A204.1 (cell line): ENCODE measurements at regions not wholly inside any gene's neighbourhood (a gene's known extent, or its start where the extent isn't known, plus 50 kb on each side); places are given as distances from the start of the nearest gene placed in this dataset.

ENCODE experiments used
- FAIRE-seq: peaks from 2 replicates; lab custom pipeline; 2012; peaks lifted over from hg19 to GRCh38; lab: Jason Lieb, UNC

DNA sequence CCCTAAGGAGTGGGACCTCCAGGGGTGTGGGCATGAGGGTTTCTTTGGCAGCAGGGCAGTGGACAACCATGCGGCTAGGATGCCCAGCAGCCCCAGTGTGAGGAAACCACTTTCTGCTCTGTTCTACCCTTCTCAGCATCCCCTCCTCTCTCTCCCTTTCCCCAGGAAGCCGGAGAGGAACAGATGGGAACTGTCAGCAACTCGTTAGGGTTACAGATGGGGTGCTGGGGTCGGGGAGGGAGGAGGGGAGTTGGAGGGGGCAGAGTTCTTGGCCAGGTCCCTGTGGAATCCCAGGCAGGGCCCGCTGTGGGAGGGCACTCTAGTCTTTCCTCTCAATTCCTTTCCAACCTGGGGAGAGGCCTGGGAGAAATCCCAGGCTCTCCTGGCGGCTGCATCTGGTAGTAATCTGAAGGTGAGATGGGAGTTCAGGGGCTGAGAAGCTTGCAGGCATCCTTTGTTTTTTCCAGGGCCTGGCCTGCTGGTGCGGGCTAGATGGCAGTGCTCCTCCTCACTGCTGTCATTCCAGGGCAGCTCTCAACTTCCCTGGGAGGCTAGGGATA is 93.9 kb upstream of the CSF3R start:
- no peak for FAIRE-seq

DNA sequence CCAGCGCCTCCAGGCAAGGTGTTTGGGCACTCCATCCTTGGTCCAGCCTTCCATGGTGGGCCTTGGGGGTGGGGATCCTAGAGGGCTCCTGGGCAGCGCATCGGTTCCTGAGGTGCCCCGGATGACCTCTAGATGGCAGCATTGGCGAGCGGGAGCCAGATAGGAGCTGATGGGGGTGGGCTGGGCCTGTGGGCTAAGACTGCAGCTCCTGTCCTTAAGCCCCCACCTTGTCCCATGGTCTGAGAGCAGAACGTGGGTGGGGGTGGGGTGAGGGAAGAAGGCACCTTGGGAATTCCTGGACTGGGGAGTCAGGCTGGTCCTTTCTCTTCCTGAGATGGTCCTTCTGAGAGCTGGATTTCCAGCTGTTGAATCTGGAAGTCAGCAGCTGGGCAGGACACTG is 93.4 kb upstream of the CSF3R start:
- FAIRE-seq = no peak

DNA sequence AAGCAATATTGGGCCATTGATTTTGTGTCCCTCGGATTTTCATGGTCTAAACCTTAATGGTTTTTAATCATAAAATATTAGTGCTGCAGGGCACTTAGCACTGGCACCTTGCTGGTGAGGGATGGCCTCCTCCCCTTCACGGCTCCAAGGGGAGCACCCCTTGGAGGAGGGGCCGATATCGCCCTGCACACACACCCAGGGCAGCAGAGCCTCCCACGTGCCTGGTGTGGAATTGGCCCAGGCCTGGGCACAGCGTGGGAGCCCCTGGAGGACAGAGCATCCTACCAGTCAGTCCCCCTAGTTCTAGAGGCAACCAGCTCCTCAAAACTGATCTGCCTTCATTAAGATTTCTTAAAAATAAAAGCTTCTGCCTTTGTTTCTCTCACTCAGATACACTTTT is 90.7 kb upstream of the CSF3R start:
- FAIRE-seq = no peak

DNA sequence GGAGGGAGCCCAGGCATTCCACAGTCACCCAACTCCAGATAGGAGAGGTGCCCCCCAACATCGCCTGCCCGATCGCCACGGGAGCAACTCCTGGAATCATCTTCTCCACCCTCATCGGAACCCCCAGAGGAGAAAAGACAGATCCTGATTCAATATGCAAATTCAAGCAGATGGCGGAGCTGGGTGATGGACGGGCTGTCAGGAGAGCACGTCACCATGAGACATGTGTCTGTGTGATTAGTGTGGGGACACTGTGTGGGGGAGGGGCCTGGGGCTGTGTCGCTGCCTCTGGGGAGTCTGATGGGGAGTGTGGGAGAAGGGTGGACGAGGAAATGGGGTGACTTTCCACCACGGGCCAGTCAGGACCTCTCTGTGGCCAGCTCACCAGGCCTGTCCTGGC is 90.2 kb upstream of the CSF3R start:
- no peak for FAIRE-seq

DNA sequence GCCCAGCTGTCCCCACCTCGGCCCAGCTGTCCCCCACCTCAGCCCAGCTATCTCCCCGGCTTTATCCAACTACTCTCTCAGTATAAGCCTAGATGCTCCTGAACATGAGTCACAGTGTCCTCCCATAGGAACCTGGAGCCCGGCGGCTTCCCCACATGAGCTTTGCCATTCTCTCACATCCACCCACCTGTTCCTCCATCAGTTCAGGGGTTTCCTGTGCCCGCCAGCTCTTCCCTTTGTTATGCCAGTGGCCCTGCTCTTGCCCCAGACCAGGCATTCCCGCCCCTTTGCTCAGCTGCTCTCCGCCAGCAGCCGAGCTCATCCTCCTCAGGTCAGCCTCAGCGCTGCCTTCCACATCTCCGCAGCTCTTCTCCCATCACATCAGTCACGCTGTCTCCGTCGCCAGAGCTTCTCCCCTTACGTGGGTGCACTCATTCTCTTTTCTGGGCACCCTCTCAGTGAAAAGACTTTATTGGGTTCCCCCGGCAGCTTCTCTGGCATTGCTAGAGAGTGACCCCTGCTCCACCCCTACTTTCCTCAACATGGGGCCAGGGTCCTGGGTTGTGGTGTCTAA is 89.5 kb upstream of the CSF3R start:
- no peak for FAIRE-seq

DNA sequence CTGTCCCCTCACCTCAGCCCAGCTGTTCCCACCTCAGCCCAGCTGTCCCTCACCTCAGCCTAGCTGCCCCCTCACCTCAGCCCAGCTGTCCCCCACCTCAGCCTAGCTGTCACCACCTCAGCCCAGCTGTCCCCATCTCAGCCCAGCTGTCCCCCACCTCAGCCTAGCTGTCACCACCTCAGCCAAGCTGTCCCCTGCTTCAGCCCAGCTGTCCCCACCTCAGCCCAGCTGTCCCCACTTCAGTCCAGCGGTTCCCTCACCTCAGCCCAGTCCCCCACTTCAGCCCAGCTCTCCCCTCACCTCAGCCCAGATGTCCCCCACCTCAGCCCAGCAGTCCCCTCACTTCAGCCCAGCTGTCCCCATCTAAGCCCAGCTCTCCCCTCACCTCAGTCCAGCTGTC is 88.4 kb upstream of the CSF3R start:
- no peak for FAIRE-seq

DNA sequence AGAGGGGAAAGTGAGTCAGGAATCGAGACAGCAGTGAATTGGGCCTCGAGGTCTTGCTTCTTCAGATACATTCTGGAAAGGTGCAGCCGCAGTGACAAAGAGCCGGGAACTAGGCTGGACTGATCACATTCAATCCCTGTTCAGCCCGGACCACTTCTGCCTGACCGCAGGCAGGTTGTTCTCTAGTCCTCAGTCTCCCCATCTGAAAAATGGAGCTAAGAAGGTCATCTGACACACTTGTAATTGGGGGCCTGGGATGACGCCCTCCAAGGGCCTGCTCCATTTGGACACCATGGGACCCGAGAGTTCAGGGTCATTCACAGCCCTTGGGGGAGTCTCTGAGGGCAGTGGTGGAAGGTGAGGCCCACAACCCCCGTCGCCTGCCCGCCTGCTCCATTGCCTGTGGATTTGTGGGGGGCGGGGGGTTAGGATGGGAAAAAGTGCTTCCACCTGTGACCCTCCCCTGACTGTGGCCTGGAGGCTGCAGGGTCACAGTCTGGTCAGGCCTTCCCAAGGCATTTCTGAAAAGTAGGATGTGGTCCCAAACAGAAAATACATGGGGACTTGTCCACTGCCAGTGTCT is 87.9 kb upstream of the CSF3R start:
- FAIRE-seq = no peak

DNA sequence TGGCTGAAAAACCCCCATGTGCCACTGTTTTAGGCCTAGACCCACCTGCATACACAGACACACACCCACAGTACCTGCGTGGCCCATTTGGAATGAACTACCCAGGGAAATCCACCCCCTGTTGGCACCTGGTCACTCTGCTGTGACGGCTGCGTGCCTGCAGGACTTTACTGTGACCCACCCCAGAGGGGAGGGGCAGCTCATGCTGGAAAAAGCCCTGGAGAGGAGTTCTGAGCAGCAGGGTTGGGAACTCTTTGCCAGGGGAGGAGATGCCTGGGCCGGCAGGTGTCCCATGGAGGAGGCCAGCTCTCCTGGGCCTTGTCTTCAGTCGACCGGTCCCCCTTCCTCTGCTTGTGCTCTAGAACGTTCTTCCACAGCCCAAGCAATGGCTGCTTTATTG is 87.3 kb upstream of the CSF3R start:
- FAIRE-seq = no peak

DNA sequence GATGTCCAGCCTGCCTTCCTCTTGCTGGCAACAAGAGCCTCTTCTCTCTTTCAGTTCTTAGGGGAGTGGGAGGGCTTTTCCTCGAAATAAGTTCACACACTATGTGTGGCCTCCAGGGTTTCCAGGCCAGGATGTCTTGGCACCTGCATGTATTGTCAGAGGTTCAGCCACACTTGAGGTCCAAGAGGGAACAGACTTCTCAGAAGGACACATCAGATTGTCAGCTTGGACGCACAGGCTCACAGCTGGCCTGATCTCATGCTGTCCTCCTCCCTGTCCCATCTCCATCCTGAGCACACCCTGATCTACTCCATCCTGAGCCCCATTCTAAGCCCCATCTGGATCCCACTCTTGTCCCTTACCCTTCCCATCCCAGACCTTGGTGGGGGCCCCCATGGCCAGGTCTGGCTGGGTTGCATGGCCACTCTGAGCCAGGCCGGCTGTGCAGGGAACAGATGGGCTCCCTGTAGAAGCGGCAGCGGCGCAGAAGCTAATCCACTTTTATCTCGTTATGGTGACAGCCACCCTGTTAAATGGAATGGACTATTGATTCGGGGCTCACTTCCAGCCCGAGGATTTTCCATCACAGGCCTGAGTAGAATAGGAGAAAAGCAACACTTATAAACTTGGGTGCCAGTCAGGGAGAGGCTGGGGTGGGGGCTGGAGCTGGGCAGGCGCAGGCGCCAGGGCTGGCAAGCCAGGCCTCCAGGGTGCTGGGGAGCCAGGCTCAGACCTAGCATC is 85.1 kb upstream of the CSF3R start:
- FAIRE-seq = no peak

DNA sequence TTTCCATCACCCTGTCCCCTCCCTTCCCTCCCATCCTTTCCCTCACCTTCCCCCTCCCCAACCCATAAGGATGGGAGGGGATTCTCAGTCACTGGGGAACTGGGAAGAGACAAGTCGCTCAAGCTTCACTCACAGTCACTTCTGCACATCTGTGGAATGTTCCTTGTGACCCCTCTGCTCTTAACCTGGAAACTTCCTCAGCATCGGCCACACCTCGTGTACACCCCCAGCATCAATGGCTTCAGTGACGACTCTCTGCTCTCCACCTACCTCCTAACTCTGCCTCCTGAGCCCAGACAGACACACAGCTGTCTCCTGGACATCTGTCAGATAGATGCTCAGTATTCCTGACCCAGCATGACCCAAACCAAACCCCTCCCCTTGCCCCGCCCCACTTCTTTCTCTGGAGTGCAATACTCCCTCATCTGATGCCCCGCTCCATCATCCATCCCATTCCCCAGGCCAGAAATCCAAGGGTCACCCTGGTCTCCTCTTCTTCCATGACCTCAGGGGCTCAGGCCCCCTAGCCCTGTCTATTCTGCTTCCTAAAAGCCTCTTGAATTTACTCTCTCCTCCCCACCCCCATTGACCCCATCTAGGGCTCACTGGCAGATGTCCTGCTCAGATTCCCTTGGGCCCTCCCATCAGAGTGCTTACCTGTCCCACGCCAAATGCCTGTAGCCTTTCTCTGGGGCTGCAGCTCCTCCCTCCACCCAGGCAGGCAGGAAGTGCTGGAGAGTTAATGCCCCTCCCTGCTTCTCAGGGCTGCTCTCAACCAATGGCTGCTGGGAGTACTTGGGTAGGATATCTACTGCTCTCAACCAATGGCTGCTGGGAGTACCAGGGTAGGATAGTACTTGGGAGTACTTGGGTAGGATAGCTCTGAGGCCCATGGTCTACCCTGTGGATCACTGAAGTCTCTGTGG is 83.1 kb upstream of the CSF3R start:
- no peak for FAIRE-seq

DNA sequence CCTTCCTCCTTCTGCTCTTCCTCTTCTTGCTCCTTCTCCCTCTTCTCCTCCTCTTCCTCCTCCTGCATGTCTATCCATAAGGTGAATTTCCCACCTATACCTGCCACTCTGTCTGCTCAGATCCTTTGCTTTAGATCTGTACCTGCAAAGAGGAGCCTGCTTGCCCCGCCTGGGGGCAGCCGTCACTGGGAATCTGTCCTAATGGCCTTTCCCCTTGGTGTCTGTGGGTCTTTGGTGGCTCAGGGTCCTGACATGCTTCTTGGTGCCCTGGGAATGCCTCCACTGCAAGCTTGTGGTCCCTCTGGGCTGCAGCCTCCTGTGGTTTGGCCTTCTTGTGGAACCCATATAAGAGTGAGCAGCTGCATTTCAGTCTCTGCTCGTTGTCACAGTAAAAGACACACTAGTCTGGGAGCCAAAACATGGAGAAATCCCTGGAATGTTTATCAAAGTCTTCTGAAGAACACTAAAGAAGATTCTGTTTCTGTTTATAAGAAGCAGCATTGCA is 79.5 kb upstream of the CSF3R start:
- no peak for FAIRE-seq

DNA sequence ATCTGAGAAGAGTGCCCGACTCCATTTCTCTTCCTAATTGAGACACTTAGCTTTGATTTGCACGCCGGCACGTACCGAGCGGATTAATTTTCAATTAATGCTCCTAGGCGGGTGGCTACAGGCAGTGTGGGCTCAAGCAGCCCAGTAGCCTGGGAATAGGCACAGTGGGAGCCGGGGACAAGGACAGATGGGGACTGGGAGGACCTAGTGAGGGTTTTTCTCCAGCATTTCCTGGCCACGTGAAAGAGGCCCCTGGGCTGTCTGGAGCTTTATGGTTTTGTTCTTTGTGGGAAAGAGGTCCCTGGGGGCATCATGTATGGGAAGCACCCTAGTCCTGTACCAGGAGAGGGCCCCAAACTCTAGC is 78.6 kb upstream of the CSF3R start:
- FAIRE-seq = no peak

DNA sequence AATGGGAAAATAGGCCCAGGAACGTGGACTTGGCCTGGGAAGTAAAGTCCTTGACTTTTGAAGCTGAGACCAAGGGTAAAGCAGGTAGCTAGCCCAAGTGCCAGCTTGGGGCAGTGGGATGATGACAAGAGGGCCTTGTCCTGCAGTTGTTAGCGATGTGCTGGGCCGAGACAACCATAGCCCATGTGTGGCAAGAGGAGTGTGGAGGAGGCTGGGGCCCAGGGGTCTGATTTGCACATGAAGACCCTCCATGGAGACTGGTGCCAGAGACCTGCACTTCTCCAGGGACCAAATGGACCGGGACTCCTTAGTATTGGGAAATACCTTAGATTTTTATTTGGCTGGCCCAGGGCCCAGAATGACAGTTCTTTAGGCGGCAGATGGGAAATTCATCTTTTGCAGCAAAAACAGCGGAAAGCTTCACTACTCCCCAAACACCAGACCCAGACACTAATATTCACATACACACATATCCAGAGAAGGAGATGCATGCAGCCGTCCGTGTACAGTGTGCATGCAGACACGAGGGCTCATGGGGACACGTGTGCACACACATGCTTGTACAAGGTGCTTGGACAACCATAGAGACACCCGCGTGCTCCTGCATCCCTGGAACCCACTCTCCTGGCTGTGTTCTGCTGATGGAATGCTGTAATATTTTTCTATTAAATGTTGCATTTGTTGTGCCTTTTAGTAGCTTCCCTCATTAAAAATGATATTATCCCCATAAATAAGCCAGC is 78.1 kb upstream of the CSF3R start:
- no peak for FAIRE-seq

DNA sequence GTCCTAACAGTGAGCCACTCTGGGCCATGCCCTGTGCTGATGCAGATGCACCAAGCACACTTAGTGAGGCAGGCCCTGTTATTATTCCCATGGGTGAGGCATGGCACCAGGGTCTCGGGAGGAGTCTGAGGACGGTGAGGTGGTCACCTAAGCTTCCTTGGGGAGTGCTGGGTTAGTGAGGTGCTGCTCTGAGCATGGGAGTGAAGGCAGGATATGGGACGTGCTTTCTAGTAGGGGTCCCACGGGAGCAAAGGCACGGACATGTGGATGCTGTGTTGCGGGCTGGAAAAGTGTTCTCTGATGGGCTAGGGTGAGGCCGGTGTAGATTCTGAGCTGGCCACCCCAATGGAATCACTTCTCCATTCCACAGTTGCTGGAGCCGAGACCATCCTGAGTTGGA is 77.5 kb upstream of the CSF3R start:
- no peak for FAIRE-seq

DNA sequence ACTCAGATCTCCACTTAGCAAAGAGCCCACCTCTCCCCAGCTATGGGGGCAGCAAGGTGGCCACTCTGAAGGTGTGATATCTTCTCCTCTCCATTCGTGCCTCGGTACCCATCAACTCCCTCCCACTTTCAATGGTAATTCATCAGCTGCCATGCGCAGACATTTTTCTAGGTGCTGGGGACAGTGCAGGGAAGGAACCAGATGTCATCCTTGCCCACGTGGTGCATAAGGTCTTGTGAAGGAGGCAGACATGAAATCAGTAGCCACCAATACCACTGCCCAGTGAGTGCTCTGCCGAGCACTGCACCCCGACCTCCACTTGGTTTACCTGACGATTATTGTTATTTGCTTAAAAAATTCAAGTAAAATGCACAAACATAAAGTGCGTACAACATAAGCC is 76.3 kb upstream of the CSF3R start:
- FAIRE-seq = no peak

DNA sequence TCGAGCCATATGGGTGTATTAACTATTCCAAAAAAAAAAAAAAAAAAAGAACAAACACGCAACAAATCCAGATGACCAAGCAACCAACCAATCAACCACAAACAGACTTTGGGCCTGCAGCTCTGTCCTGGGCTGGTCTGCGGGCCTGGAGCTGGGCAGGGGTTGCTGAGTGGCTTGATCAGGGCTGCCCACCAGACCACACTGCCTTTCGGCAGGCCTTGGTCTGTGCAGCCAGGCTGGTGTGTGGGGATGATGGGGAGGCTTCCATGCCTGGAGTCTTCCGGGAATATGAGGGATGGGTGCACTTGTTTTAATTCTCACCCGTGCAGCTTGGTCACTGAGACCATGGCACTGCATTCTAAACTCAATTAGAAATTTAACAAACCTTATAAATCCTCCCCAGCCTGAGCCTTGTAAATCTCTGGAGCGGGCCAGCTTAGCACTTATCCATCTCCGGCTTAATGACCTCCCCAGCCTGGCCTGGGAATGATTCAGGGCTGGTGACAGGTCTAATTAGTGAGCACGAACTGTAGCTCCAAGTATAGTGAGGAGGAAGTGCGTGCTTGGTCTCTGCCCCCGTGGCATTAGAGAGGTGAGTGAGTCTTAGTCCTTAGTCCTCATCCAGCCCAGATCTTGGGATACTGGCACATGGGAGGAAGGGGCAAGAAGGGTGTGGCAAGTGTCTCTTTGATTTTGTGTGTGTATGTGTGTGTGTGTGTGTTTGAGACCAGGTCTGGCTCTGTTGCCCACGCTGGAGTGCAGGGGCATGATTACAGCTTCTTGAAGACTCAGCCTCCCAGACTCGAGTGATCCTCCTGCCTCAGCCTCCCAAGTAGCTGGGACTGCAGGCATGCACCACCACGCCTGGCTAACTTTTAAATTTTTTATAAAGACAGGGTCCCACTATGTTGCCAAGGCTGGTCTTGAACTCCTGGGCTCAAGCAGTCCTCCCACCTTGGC is 74.6 kb upstream of the CSF3R start:
- FAIRE-seq = no peak

DNA sequence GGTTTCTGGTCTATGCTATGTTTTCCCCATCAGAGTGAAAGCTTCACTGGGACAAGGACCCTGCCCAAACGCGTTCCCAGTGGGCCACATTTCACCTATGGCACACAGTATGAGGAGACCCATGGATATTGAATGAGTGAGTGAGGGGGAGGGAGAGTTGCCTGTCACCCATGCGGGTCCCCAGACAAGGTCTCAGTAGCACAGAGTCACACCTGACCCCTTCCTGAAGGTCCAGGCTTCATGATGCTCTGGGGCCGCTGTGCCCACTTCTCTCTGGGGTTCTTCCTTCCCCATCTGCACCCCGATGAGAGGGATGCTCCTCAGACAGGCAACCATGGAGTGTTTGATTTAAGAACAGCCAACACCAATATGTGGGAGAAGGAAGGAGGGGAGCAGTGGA is 72.3 kb upstream of the CSF3R start:
- FAIRE-seq = no peak

DNA sequence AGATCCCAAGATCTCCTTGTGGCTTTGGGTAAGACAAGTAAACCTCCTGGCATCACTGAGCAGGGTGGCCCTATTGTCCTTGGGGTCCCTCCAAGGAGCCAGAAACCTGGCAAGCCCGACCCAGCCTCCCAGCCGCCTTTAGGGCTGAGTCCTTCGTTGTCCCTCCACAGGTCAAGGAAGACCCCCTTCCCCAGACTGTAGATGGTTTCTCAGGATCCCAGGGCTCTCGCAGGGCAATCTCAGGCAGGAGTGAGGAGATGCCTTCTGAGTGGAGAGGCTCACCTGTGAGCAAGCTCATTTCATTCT is 71.6 kb upstream of the CSF3R start:
- no peak for FAIRE-seq

DNA sequence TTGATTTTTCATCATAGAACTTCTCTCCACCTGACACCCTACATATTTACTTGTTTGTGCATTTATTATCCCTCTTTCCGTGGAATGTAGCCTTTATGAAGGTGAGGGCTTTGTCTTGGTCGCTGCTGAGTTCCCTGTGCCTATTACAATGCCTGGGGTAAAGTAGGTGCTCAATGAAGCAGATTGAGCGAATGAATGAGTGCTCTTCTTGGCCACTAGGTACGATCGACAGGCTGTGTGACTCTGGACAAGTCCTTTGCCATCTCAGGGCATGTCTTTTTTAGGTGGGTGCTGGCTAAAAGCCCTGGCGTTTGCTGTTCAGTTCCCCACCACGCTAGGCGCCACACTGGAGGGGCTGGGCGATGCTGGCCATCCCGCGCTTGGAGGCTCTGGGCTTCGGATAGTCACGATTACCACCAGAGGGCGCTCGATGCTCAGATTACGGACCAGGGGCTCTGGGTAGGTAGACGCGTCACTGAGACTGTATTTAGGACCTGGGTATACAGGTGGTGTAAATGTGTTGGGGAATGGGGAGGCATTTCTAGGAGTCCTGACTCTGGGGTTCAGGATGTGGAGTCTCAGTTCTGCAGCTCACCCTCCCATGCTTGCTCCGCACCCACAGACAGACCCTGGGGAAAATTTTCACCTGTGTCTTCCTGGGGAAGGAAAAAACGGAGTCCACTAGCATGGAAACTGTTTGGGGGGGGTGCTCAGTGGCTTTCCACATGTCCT is 71.0 kb upstream of the CSF3R start:
- no peak for FAIRE-seq

DNA sequence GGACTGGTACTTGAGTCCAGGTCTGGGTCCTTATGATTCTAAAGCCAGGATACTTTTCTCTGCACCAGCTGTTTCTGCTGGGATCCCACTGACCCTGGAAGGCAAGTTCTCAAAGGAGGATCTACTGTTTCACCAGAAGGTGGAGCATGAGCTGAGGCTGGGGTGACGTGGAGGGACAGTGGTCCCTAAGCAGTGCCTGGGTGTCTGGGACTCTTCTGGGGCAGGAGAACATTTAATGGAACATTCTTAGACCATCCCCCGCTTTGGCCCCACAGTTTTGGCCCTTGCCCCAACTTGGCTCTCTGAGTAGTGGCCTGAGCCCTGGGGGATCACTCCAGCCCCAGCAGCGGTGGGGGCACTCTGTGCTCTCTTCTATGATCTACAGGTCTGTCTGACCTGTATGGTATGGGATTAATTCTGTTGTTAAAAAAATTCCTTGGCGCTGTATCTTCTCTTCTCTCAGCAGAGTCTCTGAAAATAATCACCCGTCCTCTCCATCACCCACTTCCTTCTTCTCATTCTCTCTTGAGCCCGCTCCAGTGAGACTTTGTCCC is 60.3 kb upstream of the CSF3R start:
- FAIRE-seq = no peak
